ENCODE measurements at regions not wholly inside any gene's neighbourhood (a gene's known extent, or its start where the extent isn't known, plus 50 kb on each side); places are given as distances from the start of the nearest gene placed in this dataset.

DNA sequence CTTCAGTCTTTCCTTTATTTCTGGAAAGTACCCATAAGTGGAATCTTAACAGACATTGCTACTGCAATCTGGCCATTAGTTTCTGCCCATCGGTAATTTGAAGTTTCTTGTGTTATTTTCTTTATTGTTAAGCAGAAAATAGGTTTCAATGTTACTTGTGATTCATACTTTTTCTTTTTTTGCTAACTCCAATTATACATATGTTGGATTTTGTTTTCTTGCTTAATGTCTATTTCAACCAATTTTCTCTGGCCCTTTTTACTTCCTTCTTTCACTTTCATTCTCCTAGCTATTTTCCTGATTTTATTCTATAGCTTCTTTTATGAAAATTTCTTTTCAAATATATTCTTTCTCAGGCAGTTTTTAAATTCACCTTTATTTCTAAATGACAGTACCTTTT is 457.4 kb downstream of the TCERG1L start:
- H2BK12ac ChIP-seq (ENCODE audit: insufficient read length, low read depth, low read length), result no peak overlapping the region
- 0 out of 2 replicates have a peak, but pooled peaks cover 2% of the 10 kb centered on the region for H3K27me3 Mint-ChIP-seq (ENCODE audit: low read depth)
- no peak overlapping the region for H2BK15ac ChIP-seq (ENCODE audit: low read depth, low read length)
- H3K9ac ChIP-seq (ENCODE audit: extremely low read depth, insufficient read length, low read length), result no peak overlapping the region
- no CpG with 5 or more reads among the region's 1 CpG for WGBS (ENCODE audit: extremely low coverage, insufficient read length, low lambda C conversion rate)
- H4K5ac ChIP-seq (ENCODE audit: insufficient read length, low read depth, low read length), result no peak overlapping the region
- no peak overlapping the region for H3K4me3 Mint-ChIP-seq
- H3K23me2 ChIP-seq (ENCODE audit: insufficient read length, low read depth, low read length, poor library complexity, severe bottlenecking), result no peaks in the 10 kb centered on the region
- no peaks in the 10 kb centered on the region for H3K79me2 ChIP-seq (ENCODE audit: insufficient read depth, low read length)
- H3K4me1 ChIP-seq (ENCODE audit: insufficient read depth, low read length), result no peaks in the 10 kb centered on the region
- DNase-seq, result no peak
- H3K27me3 ChIP-seq (ENCODE audit: insufficient read depth, low read length), result no peaks in the 10 kb centered on the region
- peaks cover 5 to 31% (median 7%) of the 10 kb centered on the region in 3 experiments; a peak in 6 of 7 replicates for H3K36me3 Mint-ChIP-seq (ENCODE audit: insufficient read depth in 1 of 3, low read depth in 3 of 3)
- H3K23ac ChIP-seq (ENCODE audit: insufficient read length, low read depth, low read length), result no peak overlapping the region
- TF ChIP-seq, protein P1, sequence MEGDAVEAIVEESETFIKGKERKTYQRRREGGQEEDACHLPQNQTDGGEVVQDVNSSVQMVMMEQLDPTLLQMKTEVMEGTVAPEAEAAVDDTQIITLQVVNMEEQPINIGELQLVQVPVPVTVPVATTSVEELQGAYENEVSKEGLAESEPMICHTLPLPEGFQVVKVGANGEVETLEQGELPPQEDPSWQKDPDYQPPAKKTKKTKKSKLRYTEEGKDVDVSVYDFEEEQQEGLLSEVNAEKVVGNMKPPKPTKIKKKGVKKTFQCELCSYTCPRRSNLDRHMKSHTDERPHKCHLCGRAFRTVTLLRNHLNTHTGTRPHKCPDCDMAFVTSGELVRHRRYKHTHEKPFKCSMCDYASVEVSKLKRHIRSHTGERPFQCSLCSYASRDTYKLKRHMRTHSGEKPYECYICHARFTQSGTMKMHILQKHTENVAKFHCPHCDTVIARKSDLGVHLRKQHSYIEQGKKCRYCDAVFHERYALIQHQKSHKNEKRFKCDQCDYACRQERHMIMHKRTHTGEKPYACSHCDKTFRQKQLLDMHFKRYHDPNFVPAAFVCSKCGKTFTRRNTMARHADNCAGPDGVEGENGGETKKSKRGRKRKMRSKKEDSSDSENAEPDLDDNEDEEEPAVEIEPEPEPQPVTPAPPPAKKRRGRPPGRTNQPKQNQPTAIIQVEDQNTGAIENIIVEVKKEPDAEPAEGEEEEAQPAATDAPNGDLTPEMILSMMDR (conservative IDR thresholded peaks at IDR 0.05), result no peak
- H4K91ac ChIP-seq (ENCODE audit: insufficient read length, low read depth, low read length), result no peak overlapping the region
- H4K20me1 ChIP-seq (ENCODE audit: control insufficient read depth, insufficient read depth, insufficient read length), result no peaks in the 10 kb centered on the region
- no peak overlapping the region for H2BK5ac ChIP-seq (ENCODE audit: insufficient read length, low read length)
- no peak overlapping the region for H3K18ac ChIP-seq (ENCODE audit: insufficient read length, low read depth, low read length)
- no peak overlapping the region for H3K27ac ChIP-seq (ENCODE audit: insufficient read length, low read depth, low read length)
- H3K4me1 Mint-ChIP-seq, result no peaks in the 10 kb centered on the region
- no peak overlapping the region for H4K8ac ChIP-seq (replicated peaks; ENCODE audit: insufficient read length, low read depth, low read length)
- no peaks in the 10 kb centered on the region for H3K79me1 ChIP-seq (ENCODE audit: insufficient read depth, low read depth, low read length, poor library complexity, severe bottlenecking)
- H3K27ac Mint-ChIP-seq, result no peak overlapping the region
- H3K9me3 Mint-ChIP-seq, result peaks cover 31 to 35% of the 10 kb centered on the region in 2 experiments
- no peak overlapping the region for H3K4ac ChIP-seq (ENCODE audit: low read depth, low read length)
- no peak overlapping the region for H3K14ac ChIP-seq (ENCODE audit: insufficient read depth, low read length)
- H2AFZ ChIP-seq (ENCODE audit: low read length), result no peak overlapping the region
- no peak overlapping the region for H2BK20ac ChIP-seq (ENCODE audit: low read depth, low read length, poor library complexity, severe bottlenecking)
- no peak overlapping the region for H2AK5ac ChIP-seq (ENCODE audit: insufficient read length, low read length)
- no peak overlapping the region for H2BK120ac ChIP-seq (ENCODE audit: low read depth, low read length, poor library complexity, severe bottlenecking)
- no peaks in the 10 kb centered on the region for H3K9me3 ChIP-seq (ENCODE audit: control insufficient read depth, low read depth, low read length)
- no peak overlapping the region for H3K4me2 ChIP-seq (ENCODE audit: insufficient read depth, insufficient read length, low read length)
- H3T11ph ChIP-seq (ENCODE audit: low read length), result no peak overlapping the region
- H3K56ac ChIP-seq (ENCODE audit: insufficient read length, low read depth, low read length), result no peak overlapping the region

Measured in H9 (cell line).